SU-DHL-6 (cell line): ENCODE measurements at regions not wholly inside any gene's neighbourhood (a gene's known extent, or its start where the extent isn't known, plus 50 kb on each side); places are given as distances from the start of the nearest gene placed in this dataset.

Source experiments
- H2AFZ ChIP-seq: fragments of 200-600 bp; sonication (generic); 2 replicates; pipeline ENCODE4 v1.6.1; 2014; ENCODE audit warnings: low read depth, mild to moderate bottlenecking, moderate library complexity, mixed read lengths, antibody characterized with exemption, low read length; ENCODE audit not compliant: severe bottlenecking
- H3F3A ChIP-seq: fragments of 200-600 bp; shearing (Covaris generic); 2 replicates; pipeline ENCODE4 v1.6.0; 2016; ENCODE audit warnings: antibody characterized with exemption, mild to moderate bottlenecking; ENCODE audit not compliant: insufficient read depth
- H3K27ac ChIP-seq: fragments of 200-600 bp; sonication (generic); 2 replicates; pipeline ENCODE4 v1.5.1; 2016; ENCODE audit warnings: low read depth, mild to moderate bottlenecking, low read length, moderate library complexity, mixed read lengths
- H3K27me3 ChIP-seq: fragments of 200-600 bp; sonication (generic), shearing (Covaris generic); 2 replicates; pipeline ENCODE4 v1.6.0; 2014; ENCODE audit warnings: mild to moderate bottlenecking, low read length
- H3K36me3 ChIP-seq: fragments of 200-600 bp; sonication (generic); 2 replicates; pipeline ENCODE4 v1.6.1; 2014; ENCODE audit warnings: mild to moderate bottlenecking, low read length, mixed read lengths
- H3K4me2 ChIP-seq: fragments of 300-600, 200-600 bp; shearing (Covaris generic), sonication (generic); 2 replicates; pipeline ENCODE4 v1.6.0; 2014; ENCODE audit warnings: low read length, low read depth, mild to moderate bottlenecking; ENCODE audit not compliant: poor library complexity, severe bottlenecking
- H3K4me3 ChIP-seq: fragments of 200-600 bp; sonication (generic); 2 replicates; pipeline ENCODE4 v1.5.1; 2014; ENCODE audit warnings: antibody characterized with exemption, low read length, mild to moderate bottlenecking, mixed read lengths; ENCODE audit not compliant: insufficient read depth, poor library complexity, severe bottlenecking
- H3K79me2 ChIP-seq: fragments of 200-600 bp; sonication (generic); 2 replicates; pipeline ENCODE4 v1.6.1; 2014; ENCODE audit warnings: mild to moderate bottlenecking, low read length, moderate library complexity; ENCODE audit not compliant: insufficient read depth
- H3K9ac ChIP-seq: fragments of 200-600 bp; sonication (generic); 2 replicates; pipeline ENCODE4 v1.7.0; 2014; ENCODE audit warnings: mild to moderate bottlenecking, low read length
- H3K9me2 ChIP-seq: fragments of 200-600 bp; sonication (generic); replicated peaks from 2 replicates; pipeline ENCODE4 v1.6.1; 2014; ENCODE audit warnings: low read length; ENCODE audit not compliant: insufficient read depth
- H3K9me3 ChIP-seq: fragments of 200-600 bp; sonication (generic); 2 replicates; pipeline ENCODE4 v1.6.1; 2014; ENCODE audit warnings: low read length, mixed read lengths; ENCODE audit not compliant: insufficient read depth
- H4K20me1 ChIP-seq: fragments of 200-600 bp; sonication (generic); 2 replicates; pipeline ENCODE4 v1.6.1; 2014; ENCODE audit warnings: low read depth, mild to moderate bottlenecking, antibody characterized with exemption, low read length, moderate library complexity, mixed read lengths
- EZH2phosphoT487 ChIP-seq: fragments of 200-600 bp; sonication (generic), shearing (Covaris generic); conservative IDR thresholded peaks from 2 replicates; pipeline ENCODE4 v1.6.1; 2018; ENCODE audit warnings: mild to moderate bottlenecking, antibody characterized with exemption, low read length, moderate library complexity, mixed read lengths
- TF ChIP-seq, protein P1 (sequence below): fragments of 200-600 bp; sonication (generic); IDR thresholded peaks from one replicate; pipeline ENCODE4 v1.5.1; 2017; ENCODE audit warnings: antibody characterized with exemption, mild to moderate bottlenecking, low read length, moderate library complexity; ENCODE audit not compliant: insufficient read depth, poor library complexity, severe bottlenecking

DNA sequence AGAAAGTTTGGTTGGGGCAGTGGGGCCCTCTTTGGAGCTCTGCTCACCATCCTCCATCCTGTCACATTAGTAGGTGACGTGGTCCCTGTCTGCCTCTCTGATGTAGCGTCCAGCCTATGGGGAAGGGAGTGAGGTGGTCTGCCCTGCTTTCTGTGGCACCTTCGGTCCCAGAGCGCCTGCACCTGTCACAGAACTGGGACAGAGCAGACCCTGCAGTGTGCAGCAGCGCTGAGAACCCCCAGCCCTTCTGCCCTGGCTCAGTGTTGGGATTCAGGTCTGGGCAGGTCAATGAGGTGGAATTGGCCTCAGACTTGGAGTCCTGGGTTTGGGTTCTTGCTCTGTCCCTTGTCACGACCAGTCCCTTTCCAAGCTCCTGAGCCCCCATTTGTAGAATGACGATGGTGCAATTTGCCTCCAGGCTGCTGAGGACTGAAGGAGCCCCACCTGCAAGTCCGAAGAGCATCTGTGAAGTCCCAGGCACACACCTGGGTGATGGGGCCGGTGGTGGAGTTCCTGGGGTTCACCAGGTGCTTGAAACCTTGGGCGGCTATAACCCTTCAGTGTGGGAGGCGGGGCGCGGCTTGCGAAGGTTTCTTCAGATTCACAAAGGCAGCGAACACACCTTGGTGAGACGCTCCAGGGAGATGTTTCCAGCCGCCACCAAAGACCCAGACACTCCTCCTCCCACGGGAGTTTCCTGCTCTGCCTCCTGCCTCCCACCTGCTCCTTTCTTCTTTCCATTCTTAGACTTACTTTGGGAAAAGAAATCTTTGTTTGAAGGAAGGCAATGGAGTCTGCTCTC is 265.4 kb upstream of the HDAC4 start:
- Histone ChIP-seq H3K27me3 (no peaks in the 10 kb centered on the region), H4K20me1 (no peaks in the 10 kb centered on the region), H3K9me3 (no peaks in the 10 kb centered on the region), H3K27ac (no peak overlapping the region), H3K4me2 (no peak overlapping the region), H3K9ac (no peak overlapping the region), H3K36me3 (no peaks in the 10 kb centered on the region), H3K9me2 (no peaks in the 10 kb centered on the region), H3K79me2 (no peaks in the 10 kb centered on the region), H3F3A (no peaks in the 10 kb centered on the region), H2AFZ (no peak overlapping the region), H3K4me3 (no peak overlapping the region)
- TF ChIP-seq EZH2phosphoT487, result no peak
- TF ChIP-seq, protein P1, sequence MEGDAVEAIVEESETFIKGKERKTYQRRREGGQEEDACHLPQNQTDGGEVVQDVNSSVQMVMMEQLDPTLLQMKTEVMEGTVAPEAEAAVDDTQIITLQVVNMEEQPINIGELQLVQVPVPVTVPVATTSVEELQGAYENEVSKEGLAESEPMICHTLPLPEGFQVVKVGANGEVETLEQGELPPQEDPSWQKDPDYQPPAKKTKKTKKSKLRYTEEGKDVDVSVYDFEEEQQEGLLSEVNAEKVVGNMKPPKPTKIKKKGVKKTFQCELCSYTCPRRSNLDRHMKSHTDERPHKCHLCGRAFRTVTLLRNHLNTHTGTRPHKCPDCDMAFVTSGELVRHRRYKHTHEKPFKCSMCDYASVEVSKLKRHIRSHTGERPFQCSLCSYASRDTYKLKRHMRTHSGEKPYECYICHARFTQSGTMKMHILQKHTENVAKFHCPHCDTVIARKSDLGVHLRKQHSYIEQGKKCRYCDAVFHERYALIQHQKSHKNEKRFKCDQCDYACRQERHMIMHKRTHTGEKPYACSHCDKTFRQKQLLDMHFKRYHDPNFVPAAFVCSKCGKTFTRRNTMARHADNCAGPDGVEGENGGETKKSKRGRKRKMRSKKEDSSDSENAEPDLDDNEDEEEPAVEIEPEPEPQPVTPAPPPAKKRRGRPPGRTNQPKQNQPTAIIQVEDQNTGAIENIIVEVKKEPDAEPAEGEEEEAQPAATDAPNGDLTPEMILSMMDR, result no peak

DNA sequence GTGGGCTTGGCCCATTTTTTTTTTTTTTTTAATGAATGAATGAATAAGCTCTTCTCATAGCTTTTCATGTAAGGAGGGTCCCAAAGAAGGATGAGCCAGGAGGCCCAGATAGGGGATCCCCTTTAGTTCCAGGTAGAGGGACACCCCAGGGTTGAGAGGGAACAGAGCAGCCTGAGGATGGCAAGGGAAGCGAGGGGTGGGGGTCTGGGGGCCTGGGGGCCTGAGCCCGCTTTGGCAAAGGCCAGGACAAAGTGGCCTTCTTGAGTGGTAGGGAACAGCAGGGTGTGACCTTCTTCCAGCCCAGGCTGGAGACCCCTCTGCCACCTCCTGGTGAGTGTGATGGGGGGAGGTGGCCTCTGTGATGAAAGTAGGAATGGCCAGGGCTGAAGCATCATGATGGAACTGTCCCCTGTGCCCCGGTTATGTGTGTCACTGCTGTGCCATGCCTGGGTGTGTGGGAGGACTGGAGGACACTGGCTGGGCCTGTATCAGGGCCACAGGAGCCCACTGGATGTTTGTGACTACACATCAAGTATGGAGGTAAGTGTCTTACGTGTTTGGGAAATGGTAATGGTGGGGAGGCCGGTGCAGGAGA is 263.5 kb upstream of the HDAC4 start:
- Histone ChIP-seq H3K9ac (no peak overlapping the region), H3K9me2 (no peaks in the 10 kb centered on the region), H3K36me3 (no peaks in the 10 kb centered on the region), H2AFZ (no peak overlapping the region), H3K4me3 (no peak overlapping the region), H3K27ac (no peak overlapping the region), H4K20me1 (no peaks in the 10 kb centered on the region), H3K79me2 (no peaks in the 10 kb centered on the region), H3K9me3 (no peaks in the 10 kb centered on the region), H3F3A (no peaks in the 10 kb centered on the region), H3K4me2 (no peak overlapping the region), H3K27me3 (no peaks in the 10 kb centered on the region)
- TF ChIP-seq, protein P1, result no peak

GRCh38 chr2:239663364-239663924 is 262.6 kb upstream of the HDAC4 start:
- Histone ChIP-seq H3K27me3 (no peaks in the 10 kb centered on the region), H3K79me2 (no peaks in the 10 kb centered on the region), H3K9ac (no peak overlapping the region), H2AFZ (no peak overlapping the region), H3K4me3 (no peak overlapping the region), H3K4me2 (no peak overlapping the region), H3K27ac (no peak overlapping the region), H3F3A (no peaks in the 10 kb centered on the region), H3K9me2 (no peaks in the 10 kb centered on the region), H3K9me3 (no peaks in the 10 kb centered on the region), H3K36me3 (no peaks in the 10 kb centered on the region), H4K20me1 (no peaks in the 10 kb centered on the region)
- no peak for TF ChIP-seq EZH2phosphoT487
- TF ChIP-seq, protein P1, result no peak
